Neural progenitor cell (in vitro differentiated cells): ENCODE measurements at regions not wholly inside any gene's neighbourhood (a gene's known extent, or its start where the extent isn't known, plus 50 kb on each side); places are given as distances from the start of the nearest gene placed in this dataset.

Experiments
- EZH2 ChIP-seq: fragments of 200-600 bp; sonication (generic); IDR thresholded peaks from 2 replicates; pipeline ENCODE4 v1.6.1; 2017; ENCODE audit warnings: antibody characterized with exemption, mild to moderate bottlenecking, moderate library complexity
- EZH2phosphoT487 ChIP-seq: fragments of 200-600 bp; sonication (generic); IDR thresholded peaks from 2 replicates; pipeline ENCODE4 v1.6.1; 2017; ENCODE audit warnings: antibody characterized with exemption
- TF ChIP-seq, protein P1 (sequence below): fragments of 200-600 bp; sonication (generic); IDR thresholded peaks from 2 replicates; pipeline ENCODE4 v1.5.1; 2017; ENCODE audit warnings: antibody characterized with exemption, mild to moderate bottlenecking

DNA sequence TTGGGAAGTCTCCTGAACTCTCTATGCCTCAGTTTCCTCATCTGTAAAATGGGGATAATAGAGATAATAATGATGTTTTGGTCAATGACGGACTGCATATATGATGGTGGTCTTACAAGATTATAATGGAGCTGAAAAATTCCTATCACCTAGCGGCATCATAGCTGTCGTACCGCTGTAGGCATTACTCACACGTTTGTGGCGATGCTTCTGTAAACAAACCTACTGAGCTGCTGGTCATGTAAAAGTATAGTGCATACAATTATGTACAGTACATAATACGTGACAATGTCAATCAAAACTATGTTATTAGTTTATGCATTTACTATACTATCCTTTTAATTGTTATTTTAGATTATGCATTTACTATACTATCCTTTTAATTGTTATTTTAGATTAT lies 339.1 kb upstream of the NPVF start:
- TF ChIP-seq EZH2phosphoT487 (no peak), EZH2 (no peak)
- TF ChIP-seq, protein P1, sequence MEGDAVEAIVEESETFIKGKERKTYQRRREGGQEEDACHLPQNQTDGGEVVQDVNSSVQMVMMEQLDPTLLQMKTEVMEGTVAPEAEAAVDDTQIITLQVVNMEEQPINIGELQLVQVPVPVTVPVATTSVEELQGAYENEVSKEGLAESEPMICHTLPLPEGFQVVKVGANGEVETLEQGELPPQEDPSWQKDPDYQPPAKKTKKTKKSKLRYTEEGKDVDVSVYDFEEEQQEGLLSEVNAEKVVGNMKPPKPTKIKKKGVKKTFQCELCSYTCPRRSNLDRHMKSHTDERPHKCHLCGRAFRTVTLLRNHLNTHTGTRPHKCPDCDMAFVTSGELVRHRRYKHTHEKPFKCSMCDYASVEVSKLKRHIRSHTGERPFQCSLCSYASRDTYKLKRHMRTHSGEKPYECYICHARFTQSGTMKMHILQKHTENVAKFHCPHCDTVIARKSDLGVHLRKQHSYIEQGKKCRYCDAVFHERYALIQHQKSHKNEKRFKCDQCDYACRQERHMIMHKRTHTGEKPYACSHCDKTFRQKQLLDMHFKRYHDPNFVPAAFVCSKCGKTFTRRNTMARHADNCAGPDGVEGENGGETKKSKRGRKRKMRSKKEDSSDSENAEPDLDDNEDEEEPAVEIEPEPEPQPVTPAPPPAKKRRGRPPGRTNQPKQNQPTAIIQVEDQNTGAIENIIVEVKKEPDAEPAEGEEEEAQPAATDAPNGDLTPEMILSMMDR: no peak
